ENCODE measurements at regions not wholly inside any gene's neighbourhood (a gene's known extent, or its start where the extent isn't known, plus 50 kb on each side); places are given as distances from the start of the nearest gene placed in this dataset.

- TF ChIP-seq POLR2A (IDR thresholded peaks at IDR 0.05; ENCODE audit: extremely low read depth, insufficient read length): no peak
- TF ChIP-seq CTCF (IDR thresholded peaks at IDR 0.05; ENCODE audit: low read depth, low read length): no peak
These were observed 778.3 kb upstream of the CDH7 start for GRCh38 chr18:64972545-64972944.
